ENCODE measurements at regions not wholly inside any gene's neighbourhood (a gene's known extent, or its start where the extent isn't known, plus 50 kb on each side); places are given as distances from the start of the nearest gene placed in this dataset.

GRCh38 chr6:67331304-67331703 lies 1303.8 kb upstream of the ADGRB3 start:
- DNase-seq: no peak
- no peak for ATAC-seq
- intact Hi-C loops (cut with DNase I, micrococcal nuclease): no loop called here

- ATAC-seq (no peak), DNase-seq (no peak)
- intact Hi-C loops (cut with DNase I, micrococcal nuclease): no loop called here
Observed at GRCh38 chr6:67328269-67328668, 1306.8 kb upstream of the ADGRB3 start.

- intact Hi-C loops (cut with DNase I, micrococcal nuclease): no loop called here
- DNase-seq: no peak
- no peak for ATAC-seq
Observed at GRCh38 chr6:67300430-67301040, 1334.5 kb upstream of the ADGRB3 start.

- DNase-seq (no peak), ATAC-seq (no peak)
- intact Hi-C loops (cut with DNase I, micrococcal nuclease): no loop called here
Observed at GRCh38 chr6:67292169-67292568, 1342.9 kb upstream of the ADGRB3 start.

- DNase-seq (no peak), ATAC-seq (no peak)
- intact Hi-C loops (cut with DNase I, micrococcal nuclease): no loop called here
Observed at GRCh38 chr6:67287566-67287965, 1347.5 kb upstream of the ADGRB3 start.

GRCh38 chr6:67285770-67286495 lies 1349.1 kb upstream of the ADGRB3 start:
- ATAC-seq: no peak
- no peak for DNase-seq
- intact Hi-C loops (cut with DNase I, micrococcal nuclease): no loop called here

- intact Hi-C loops (cut with DNase I, micrococcal nuclease): no loop called here
- DNase-seq (no peak), ATAC-seq (no peak)
Observed at GRCh38 chr6:67277312-67277711, 1357.8 kb upstream of the ADGRB3 start.

- ATAC-seq: no peak
- intact Hi-C loops (cut with DNase I, micrococcal nuclease): no loop called here
- no peak for DNase-seq
Observed at GRCh38 chr6:67265996-67266921, 1368.8 kb upstream of the ADGRB3 start.

- intact Hi-C loops (cut with DNase I, micrococcal nuclease): no loop called here
- DNase-seq (no peak), ATAC-seq (no peak)
Observed at GRCh38 chr6:67252663-67253062, 1382.4 kb upstream of the ADGRB3 start.

GRCh38 chr6:67248077-67248476 lies 1387.0 kb upstream of the ADGRB3 start:
- intact Hi-C loops (cut with DNase I, micrococcal nuclease): no loop called here
- ATAC-seq: no peak
- DNase-seq: no peak

- intact Hi-C loops (cut with DNase I, micrococcal nuclease): no loop called here
- DNase-seq (no peak), ATAC-seq (no peak)
Observed at GRCh38 chr6:67244037-67244436, 1391.0 kb upstream of the ADGRB3 start.

GRCh38 chr6:67237277-67237676 lies 1397.8 kb upstream of the ADGRB3 start:
- no peak for ATAC-seq
- intact Hi-C loops (cut with DNase I, micrococcal nuclease): no loop called here
- DNase-seq: no peak

GRCh38 chr6:67231092-67231491 lies 1404.0 kb upstream of the ADGRB3 start:
- ATAC-seq (no peak), DNase-seq (no peak)
- intact Hi-C loops (cut with DNase I, micrococcal nuclease): no loop called here

GRCh38 chr6:67224989-67225388 lies 1410.1 kb upstream of the ADGRB3 start:
- intact Hi-C loops (cut with DNase I, micrococcal nuclease): no loop called here
- DNase-seq: no peak
- no peak for ATAC-seq

GRCh38 chr6:67221226-67221625 lies 1413.9 kb upstream of the ADGRB3 start:
- intact Hi-C loops (cut with DNase I, micrococcal nuclease): no loop called here
- no peak for ATAC-seq
- DNase-seq: no peak

- intact Hi-C loops (cut with DNase I, micrococcal nuclease): no loop called here
- ATAC-seq (no peak), DNase-seq (no peak)
Observed at GRCh38 chr6:67219346-67219745, 1415.7 kb upstream of the ADGRB3 start.

GRCh38 chr6:67212584-67212983 lies 1422.5 kb upstream of the ADGRB3 start:
- DNase-seq (no peak), ATAC-seq (no peak)
- intact Hi-C loops (cut with DNase I, micrococcal nuclease): no loop called here

GRCh38 chr6:67210450-67210849 lies 1424.6 kb upstream of the ADGRB3 start:
- no peak for DNase-seq
- ATAC-seq: no peak
- intact Hi-C loops (cut with DNase I, micrococcal nuclease): no loop called here

GRCh38 chr6:67201563-67201962 lies 1433.5 kb upstream of the ADGRB3 start:
- intact Hi-C loops (cut with DNase I, micrococcal nuclease): no loop called here
- no peak for ATAC-seq
- DNase-seq: no peak

Measured in left colon (tissue), 2 donors.